Mesenteric fat pad (tissue), 1 donor: ENCODE measurements at regions not wholly inside any gene's neighbourhood (a gene's known extent, or its start where the extent isn't known, plus 50 kb on each side); places are given as distances from the start of the nearest gene placed in this dataset.

ENCODE experiments used
- DNase-seq: peaks from one replicate; pipeline ENCODE4 v3.0.0-alpha.2; 2020; ENCODE audit warnings: low spot score
- donor health status: DM: yes; HTN: yes; CAD: no.

GRCh38 chr5:175388531-175388930 is 55.5 kb downstream of the DRD1 start:
- DNase-seq = no peak

GRCh38 chr5:175387144-175387543 is 56.8 kb downstream of the DRD1 start:
- no peak for DNase-seq

GRCh38 chr5:175386526-175386925 is 57.5 kb downstream of the DRD1 start:
- no peak for DNase-seq

- no peak for DNase-seq
Observed at GRCh38 chr5:175385691-175386362, 58.2 kb downstream of the DRD1 start.

GRCh38 chr5:175384724-175385552 is 59.0 kb downstream of the DRD1 start:
- no peak for DNase-seq

- DNase-seq = no peak
Observed at GRCh38 chr5:175383350-175383749, 60.6 kb downstream of the DRD1 start.

- DNase-seq = no peak
Observed at GRCh38 chr5:175382171-175382570, 61.8 kb downstream of the DRD1 start.

GRCh38 chr5:175381130-175381529 is 62.9 kb downstream of the DRD1 start:
- no peak for DNase-seq

GRCh38 chr5:175380701-175381100 is 63.3 kb downstream of the DRD1 start:
- no peak for DNase-seq

- no peak for DNase-seq
Observed at GRCh38 chr5:175379867-175380266, 64.1 kb downstream of the DRD1 start.

GRCh38 chr5:175378444-175379028 is 65.4 kb downstream of the DRD1 start:
- no peak for DNase-seq

GRCh38 chr5:175377816-175378215 is 66.2 kb downstream of the DRD1 start:
- no peak for DNase-seq

- DNase-seq = no peak
Observed at GRCh38 chr5:175374166-175374875, 69.7 kb downstream of the DRD1 start.

- DNase-seq = no peak
Observed at GRCh38 chr5:175365866-175366265, 78.1 kb downstream of the DRD1 start.

- no peak for DNase-seq
Observed at GRCh38 chr5:175363300-175363699, 80.7 kb downstream of the DRD1 start.

GRCh38 chr5:175357995-175358394 is 86.0 kb downstream of the DRD1 start:
- DNase-seq = no peak

GRCh38 chr5:175356428-175356827 is 87.6 kb downstream of the DRD1 start:
- no peak for DNase-seq

- no peak for DNase-seq
Observed at GRCh38 chr5:175354964-175355363, 89.0 kb downstream of the DRD1 start.

- no peak for DNase-seq
Observed at GRCh38 chr5:175353926-175354325, 90.1 kb downstream of the DRD1 start.

GRCh38 chr5:175351897-175352590 is 91.9 kb downstream of the DRD1 start:
- DNase-seq = no peak

- no peak for DNase-seq
Observed at GRCh38 chr5:175351126-175351525, 92.9 kb downstream of the DRD1 start.
